Neural cell (in vitro differentiated cells): ENCODE measurements at regions not wholly inside any gene's neighbourhood (a gene's known extent, or its start where the extent isn't known, plus 50 kb on each side); places are given as distances from the start of the nearest gene placed in this dataset.

Experiments used
- CTCF ChIP-seq: fragments of 450-650 bp; IDR thresholded peaks from 2 replicates; pipeline ENCODE4 v1.5.1; 2014; ENCODE audit warnings: antibody characterized with exemption, mild to moderate bottlenecking, moderate library complexity; ENCODE audit not compliant: poor library complexity, severe bottlenecking
- EZH2 ChIP-seq: fragments of 200-600, 300-800 bp; shearing (Covaris generic), sonication (generic); IDR thresholded peaks from 2 replicates; pipeline ENCODE4 v1.6.1; 2014; ENCODE audit warnings: antibody characterized with exemption, low read length, borderline replicate concordance, mild to moderate bottlenecking; ENCODE audit not compliant: insufficient read depth, poor library complexity, severe bottlenecking
- MXI1 ChIP-seq: fragments of 450-650 bp; conservative IDR thresholded peaks from 2 replicates; pipeline ENCODE4 v1.6.1; 2014; ENCODE audit warnings: antibody characterized with exemption, mild to moderate bottlenecking; ENCODE audit not compliant: poor library complexity, severe bottlenecking
- POLR2AphosphoS5 ChIP-seq: IDR thresholded peaks from 2 replicates; pipeline ENCODE4 v1.6.1; 2012

GRCh38 chr1:178643349-178643748 lies 81.7 kb upstream of the RALGPS2 start:
- no peak for TF ChIP-seq MXI1
- no peak for TF ChIP-seq EZH2
- no peak for TF ChIP-seq CTCF
- no peak for TF ChIP-seq POLR2AphosphoS5
